Heart left ventricle (tissue), 13 donors: ENCODE measurements at regions not wholly inside any gene's neighbourhood (a gene's known extent, or its start where the extent isn't known, plus 50 kb on each side); places are given as distances from the start of the nearest gene placed in this dataset.

Experiments used
- POLR2A ChIP-seq, 2 donors: fragments of 450-650 bp; IDR thresholded peaks; one replicate each; pipeline ENCODE4 v1.6.1; 2017; ENCODE audit warnings: antibody characterized with exemption in 2 of 2, mild to moderate bottlenecking in 2 of 2, moderate library complexity in 2 of 2
- TF ChIP-seq, protein P1 (sequence below), 12 donors: fragments of 200-600 bp; sonication (generic) in 4 of 12; IDR thresholded peaks; one replicate each; pipeline versions ENCODE4 v1.5.0 to v1.8.0; 2018 to 2022; ENCODE audit warnings: antibody characterized with exemption in 12 of 12, mild to moderate bottlenecking in 5 of 12
- donor health status: ischemic (EF 13 %, LVEDD 7.1; RV severe dilation, severe dysfunction).
- donor health status: DM: no; HTN: yes; CAD: no.
- donor health status: DM: no; HTN: no; CAD: no.
- donor health status: ischemic (EF 25% LVEDD 6.9; RV normal size, moderate dysfunction).
- donor health status: ischemic (EF 25% LVEDD 5.7; RV mildly dilated, moderate dysfunction).
- donor health status: ischemic (EF 35%, LVEDD 5.7; RV mildly dilated, moderate dysfunction).
- donor health status: nonischemic (EF 11% LVEDD 7.7; RV severe dilation, severe dysfunction).
- donor health status: DM: yes; HTN: yes; CAD: no.
- donor health status: PGD.
- donor health status: ischemic (EF 29% LVEDD 5.4; RV normal size, mild dysfunction).
- donor health status: nonischemic (EF 23%, LVEDD 6.1; RV moderate dilation, normal function).

DNA sequence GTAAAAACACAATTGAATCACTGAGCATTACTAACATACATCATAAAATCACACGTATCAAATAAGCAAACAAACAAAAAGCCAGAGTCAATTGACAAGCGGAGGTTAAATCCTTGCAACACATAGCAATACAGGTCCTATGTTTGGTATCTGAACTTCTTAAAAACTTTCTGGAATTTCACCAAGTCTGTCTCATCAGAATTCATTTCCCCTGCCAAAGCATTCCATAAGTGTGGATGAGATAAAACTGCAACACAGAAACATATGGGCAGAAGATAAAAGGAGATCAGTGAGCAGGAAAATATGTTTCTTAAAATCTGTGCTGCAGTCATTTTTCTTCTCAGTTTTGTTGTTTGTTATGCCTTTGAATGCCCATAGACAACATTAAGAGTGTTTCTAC lies 1155.5 kb downstream of the TBL1XR1 start:
- TF ChIP-seq POLR2A (IDR thresholded peaks at IDR 0.05), result no peak
- TF ChIP-seq, protein P1, sequence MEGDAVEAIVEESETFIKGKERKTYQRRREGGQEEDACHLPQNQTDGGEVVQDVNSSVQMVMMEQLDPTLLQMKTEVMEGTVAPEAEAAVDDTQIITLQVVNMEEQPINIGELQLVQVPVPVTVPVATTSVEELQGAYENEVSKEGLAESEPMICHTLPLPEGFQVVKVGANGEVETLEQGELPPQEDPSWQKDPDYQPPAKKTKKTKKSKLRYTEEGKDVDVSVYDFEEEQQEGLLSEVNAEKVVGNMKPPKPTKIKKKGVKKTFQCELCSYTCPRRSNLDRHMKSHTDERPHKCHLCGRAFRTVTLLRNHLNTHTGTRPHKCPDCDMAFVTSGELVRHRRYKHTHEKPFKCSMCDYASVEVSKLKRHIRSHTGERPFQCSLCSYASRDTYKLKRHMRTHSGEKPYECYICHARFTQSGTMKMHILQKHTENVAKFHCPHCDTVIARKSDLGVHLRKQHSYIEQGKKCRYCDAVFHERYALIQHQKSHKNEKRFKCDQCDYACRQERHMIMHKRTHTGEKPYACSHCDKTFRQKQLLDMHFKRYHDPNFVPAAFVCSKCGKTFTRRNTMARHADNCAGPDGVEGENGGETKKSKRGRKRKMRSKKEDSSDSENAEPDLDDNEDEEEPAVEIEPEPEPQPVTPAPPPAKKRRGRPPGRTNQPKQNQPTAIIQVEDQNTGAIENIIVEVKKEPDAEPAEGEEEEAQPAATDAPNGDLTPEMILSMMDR (IDR thresholded peaks at IDR 0.05), result no peak
